ENCODE measurements at regions not wholly inside any gene's neighbourhood (a gene's known extent, or its start where the extent isn't known, plus 50 kb on each side); places are given as distances from the start of the nearest gene placed in this dataset.

GRCh38 chr2:173672573-173673340, 292.4 kb downstream of the SP3 start:
- Histone ChIP-seq H3K56ac (ENCODE audit: insufficient read length, low read depth, low read length) (no peak overlapping the region), H3K27ac (ENCODE audit: insufficient read length, low read depth, low read length) (no peak overlapping the region), H2BK5ac (ENCODE audit: insufficient read length, low read length) (no peak overlapping the region), H2BK120ac (ENCODE audit: low read depth, low read length, poor library complexity, severe bottlenecking) (no peak overlapping the region), H3K9ac (ENCODE audit: extremely low read depth, insufficient read length, low read length) (no peak overlapping the region), H3K23me2 (ENCODE audit: insufficient read length, low read depth, low read length, poor library complexity, severe bottlenecking) (no peaks in the 10 kb centered on the region), H3K4me2 (ENCODE audit: insufficient read depth, insufficient read length, low read length) (no peak overlapping the region), H3T11ph (ENCODE audit: low read length) (no peak overlapping the region), H2BK20ac (ENCODE audit: low read depth, low read length, poor library complexity, severe bottlenecking) (no peak overlapping the region), H2BK12ac (ENCODE audit: insufficient read length, low read depth, low read length) (no peak overlapping the region), H3K27me3 (ENCODE audit: insufficient read depth, low read length) (no peaks in the 10 kb centered on the region), H2BK15ac (ENCODE audit: low read depth, low read length) (no peak overlapping the region), H3K79me2 (ENCODE audit: insufficient read depth, low read length) (no peaks in the 10 kb centered on the region), H4K5ac (ENCODE audit: insufficient read length, low read depth, low read length) (no peak overlapping the region), H3K79me1 (ENCODE audit: insufficient read depth, low read depth, low read length, poor library complexity, severe bottlenecking) (no peaks in the 10 kb centered on the region), H2AK5ac (ENCODE audit: insufficient read length, low read length) (no peak overlapping the region), H3K4ac (ENCODE audit: low read depth, low read length) (no peak overlapping the region), H3K18ac (ENCODE audit: insufficient read length, low read depth, low read length) (no peak overlapping the region), H4K8ac (replicated peaks; ENCODE audit: insufficient read length, low read depth, low read length) (no peak overlapping the region), H3K9me3 (ENCODE audit: control insufficient read depth, low read depth, low read length) (no peaks in the 10 kb centered on the region), H2AFZ (ENCODE audit: low read length) (no peak overlapping the region), H3K14ac (ENCODE audit: insufficient read depth, low read length) (no peak overlapping the region), H3K23ac (ENCODE audit: insufficient read length, low read depth, low read length) (no peak overlapping the region), H4K20me1 (ENCODE audit: control insufficient read depth, insufficient read depth, insufficient read length) (no peaks in the 10 kb centered on the region), H4K91ac (ENCODE audit: insufficient read length, low read depth, low read length) (no peak overlapping the region), H3K4me1 (ENCODE audit: insufficient read depth, low read length) (no peaks in the 10 kb centered on the region)
- H3K27ac Mint-ChIP-seq = no peak overlapping the region
- H3K9me3 Mint-ChIP-seq = peaks cover 0 to 4% of the 10 kb centered on the region in 2 experiments; a peak in 2 of 5 replicates
- H3K27me3 Mint-ChIP-seq (ENCODE audit: low read depth) = no peaks in the 10 kb centered on the region
- TF ChIP-seq CTCF (conservative IDR thresholded peaks at IDR 0.05) = no peak
- no CpG with 5 or more reads among the region's 3 CpGs for WGBS (ENCODE audit: extremely low coverage, insufficient read length, low lambda C conversion rate)
- no peaks in the 10 kb centered on the region for H3K4me1 Mint-ChIP-seq
- no peak for DNase-seq
- H3K36me3 Mint-ChIP-seq (ENCODE audit: insufficient read depth in 1 of 3, low read depth in 3 of 3) = peaks cover 0 to 5% (median 0%) of the 10 kb centered on the region in 3 experiments; a peak in 1 of 7 replicates
- H3K4me3 Mint-ChIP-seq = no peak overlapping the region
